ENCODE measurements at regions not wholly inside any gene's neighbourhood (a gene's known extent, or its start where the extent isn't known, plus 50 kb on each side); places are given as distances from the start of the nearest gene placed in this dataset.
"Not testable (repeated sequence)": the region's sequence is repeated elsewhere in the genome, so short reads cannot be mapped to it uniquely, and the experiment has no call there.

DNA sequence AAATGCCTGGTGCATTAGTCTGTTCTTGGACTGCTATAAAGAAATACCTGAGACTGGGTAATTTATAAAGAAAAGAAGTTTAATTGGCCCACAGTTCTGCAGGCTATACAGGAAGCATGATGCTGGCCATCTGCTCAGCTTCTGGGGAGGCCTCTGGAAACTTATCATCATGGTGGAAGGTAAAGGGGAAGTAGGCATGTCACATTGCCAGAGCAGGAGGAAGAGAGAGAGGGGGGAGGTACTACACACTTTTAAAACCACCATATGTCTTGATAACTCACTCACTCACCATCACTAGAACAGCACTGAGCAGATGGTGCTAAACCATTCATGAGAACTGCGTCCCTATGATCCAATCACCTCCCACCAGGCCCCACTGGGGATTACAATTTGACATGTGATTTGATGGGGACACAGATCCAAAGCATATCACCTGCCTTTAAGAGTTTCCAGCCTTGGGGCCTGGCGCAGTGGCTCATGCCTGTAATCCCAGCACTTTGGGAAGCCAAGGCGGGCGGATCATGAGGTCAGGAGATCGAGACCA, 219.0 kb downstream of the KATNAL1 start:
- ATAC-seq (ENCODE audit: poor library complexity), result no peak
- no peak for DNase-seq
- intact Hi-C loops (cut with DNase I), result no loop called here

DNA sequence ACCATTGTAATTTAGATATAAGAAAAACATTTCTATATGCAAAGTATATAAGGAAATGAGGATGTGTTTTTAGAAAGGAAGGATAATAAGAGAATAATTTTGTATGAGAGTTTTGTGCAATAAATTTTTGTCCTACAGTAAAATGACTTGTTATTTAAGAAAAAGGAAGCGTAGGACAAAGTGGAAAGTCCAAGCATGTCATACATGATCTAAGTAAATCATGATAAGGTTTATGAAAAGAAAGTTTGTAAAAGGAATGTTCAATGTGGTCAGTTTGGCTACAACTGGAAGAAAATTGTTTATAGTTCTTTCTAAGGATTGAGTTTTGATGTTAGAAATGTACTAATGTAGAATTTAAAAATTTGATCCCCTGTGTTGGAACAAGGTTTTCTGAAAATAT, 222.3 kb downstream of the KATNAL1 start:
- intact Hi-C loops (cut with DNase I), result no loop called here
- DNase-seq (no peak), ATAC-seq (ENCODE audit: poor library complexity) (no peak)

DNA sequence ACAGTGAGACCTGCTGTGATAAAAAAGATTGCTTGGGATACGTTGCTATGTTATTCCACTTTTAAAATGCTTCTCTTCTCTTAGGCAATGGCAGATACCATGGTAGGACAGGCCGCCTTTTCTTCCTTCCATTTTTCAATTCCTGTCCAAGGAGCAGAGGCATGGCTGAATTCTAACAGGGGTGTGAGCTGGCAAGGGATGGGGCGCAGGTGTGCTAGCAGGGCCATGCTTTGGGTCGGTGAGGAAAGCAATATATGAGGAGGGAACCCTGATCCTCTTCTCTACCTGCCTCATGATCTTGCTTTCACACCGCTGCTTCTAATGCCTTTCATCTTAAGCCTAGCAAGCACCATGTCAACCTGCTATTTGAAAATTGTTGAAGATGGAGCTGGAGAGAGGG, 225.0 kb downstream of the KATNAL1 start:
- no peak for ATAC-seq (ENCODE audit: poor library complexity)
- no peak for DNase-seq
- intact Hi-C loops (cut with DNase I), result no loop called here

DNA sequence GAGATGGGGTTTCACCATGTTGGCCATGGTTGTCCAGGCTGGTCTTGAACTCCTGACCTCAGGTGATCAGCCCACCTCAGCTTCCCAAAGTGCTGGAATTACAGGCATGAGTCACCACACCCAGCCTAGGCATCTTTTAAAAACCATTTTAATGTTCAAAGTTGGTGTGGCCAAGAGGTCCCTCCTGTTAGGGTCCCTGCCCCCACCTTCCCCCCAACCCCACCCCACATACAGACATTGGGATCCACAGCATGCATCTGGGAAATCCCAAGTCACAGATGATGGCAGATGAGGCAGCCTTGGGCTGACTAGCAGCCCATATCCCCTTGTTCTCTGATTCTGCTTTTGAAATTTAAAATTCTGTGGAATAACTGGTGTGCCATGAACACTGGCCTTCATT, 226.0 kb downstream of the KATNAL1 start:
- intact Hi-C loops (cut with DNase I), result no loop called here
- DNase-seq, result no peak
- ATAC-seq (ENCODE audit: poor library complexity), result no peak

DNA sequence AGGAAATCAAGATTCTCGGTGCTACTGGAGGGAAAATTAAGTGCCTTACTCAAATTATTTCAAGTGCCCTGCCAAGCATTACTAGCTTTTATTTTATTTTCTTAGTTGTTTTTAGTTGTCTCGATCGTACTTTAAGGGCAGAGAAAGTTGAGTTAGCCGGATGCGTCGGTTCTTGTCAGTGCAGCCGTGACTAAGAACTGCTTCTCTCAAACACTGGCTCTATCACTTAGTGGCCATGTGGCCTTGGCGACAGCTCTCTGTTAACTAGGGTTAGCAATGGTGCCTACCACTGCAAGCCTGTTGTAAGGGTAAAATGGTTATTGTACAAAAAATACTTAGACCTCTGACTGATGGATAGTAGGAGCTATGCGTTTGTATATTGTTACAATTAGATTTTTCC, 227.8 kb downstream of the KATNAL1 start:
- DNase-seq, result no peak
- no peak for ATAC-seq (ENCODE audit: poor library complexity)
- intact Hi-C loops (cut with DNase I), result no loop called here

DNA sequence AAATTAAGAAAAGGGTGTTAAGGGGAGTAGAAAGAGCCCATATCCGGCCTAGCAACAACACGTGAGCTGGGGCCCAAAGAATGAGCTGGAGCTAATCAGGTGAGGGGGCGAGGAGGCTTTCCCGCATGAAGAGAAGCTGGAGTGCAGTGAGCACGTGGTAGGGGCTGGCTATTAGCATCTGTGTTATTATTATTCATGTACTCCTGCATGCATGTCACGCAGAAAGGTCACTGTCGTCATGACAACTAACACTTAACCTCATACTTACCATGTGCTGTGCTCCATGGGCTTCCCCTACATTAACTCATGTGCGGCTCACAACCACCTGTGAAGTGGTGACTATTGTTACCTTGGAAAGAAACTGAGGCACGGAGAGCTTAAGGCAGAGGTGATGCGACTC, 227.6 kb upstream of the UBL3 start:
- DNase-seq (no peak), ATAC-seq (ENCODE audit: poor library complexity) (no peak)

DNA sequence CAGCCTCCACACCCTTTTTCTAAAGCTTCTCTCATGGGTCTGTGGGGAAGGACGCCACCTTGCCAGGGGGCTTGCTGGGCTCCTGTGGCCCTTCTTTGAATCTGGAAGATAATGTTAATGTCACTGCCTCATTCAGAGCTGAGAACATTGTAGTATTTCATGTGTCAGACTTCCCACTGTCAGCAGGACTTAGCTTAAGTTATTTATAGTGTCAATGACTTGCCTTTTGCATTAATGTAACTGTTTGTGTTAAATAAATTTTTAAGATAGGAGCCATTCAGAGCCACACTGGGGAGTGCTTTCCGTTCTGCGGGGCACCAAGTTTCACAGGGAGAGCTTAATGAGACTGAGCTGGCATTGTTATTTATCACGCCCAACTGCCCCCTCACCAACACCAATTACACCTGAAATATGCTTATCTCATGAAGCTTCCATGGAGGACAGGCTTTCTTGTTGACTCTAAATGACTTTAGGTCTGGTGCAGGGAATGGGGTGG, 226.9 kb upstream of the UBL3 start:
- intact Hi-C loops (cut with DNase I), result no loop called here
- DNase-seq, result no peak

More for the DNA sequence above, 227.6 kb upstream of the UBL3 start:
- intact Hi-C loops (cut with DNase I), result no loop called here

DNA sequence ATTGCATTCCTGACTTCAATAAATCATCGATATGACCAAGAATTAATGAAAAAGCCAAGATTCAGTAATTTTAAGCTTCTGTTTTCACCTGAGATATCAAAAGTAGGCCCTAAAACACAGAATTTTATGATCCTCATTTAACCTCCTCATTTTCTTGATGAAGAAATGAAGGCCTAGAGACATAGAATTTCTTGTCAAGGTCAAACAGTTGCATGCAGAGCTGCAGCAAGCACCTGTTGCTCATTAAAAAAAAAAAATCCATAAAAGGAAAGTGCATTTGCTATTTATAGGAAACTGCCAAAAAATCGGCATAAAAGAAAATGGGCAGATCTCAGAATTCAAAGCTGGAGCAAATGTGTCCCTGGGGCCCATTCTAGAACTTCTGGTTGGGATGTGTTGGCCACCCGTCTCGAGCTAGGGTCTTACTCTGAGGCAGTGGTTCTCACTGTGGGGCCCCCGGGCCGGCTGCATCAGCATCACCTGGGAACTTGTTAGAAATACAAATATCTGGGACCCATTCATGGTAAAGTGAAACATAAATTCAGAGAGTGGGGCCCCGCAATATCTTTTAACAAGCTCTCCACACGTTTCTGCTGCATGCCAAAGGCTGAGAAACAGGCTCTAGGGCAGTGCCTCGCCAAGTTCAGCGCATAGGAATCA, 224.7 kb upstream of the UBL3 start:
- no peak for DNase-seq
- intact Hi-C loops (cut with DNase I), result no loop called here
- ATAC-seq (ENCODE audit: poor library complexity), result no peak

More for the DNA sequence above, 226.9 kb upstream of the UBL3 start:
- ATAC-seq (ENCODE audit: poor library complexity), result no peak

DNA sequence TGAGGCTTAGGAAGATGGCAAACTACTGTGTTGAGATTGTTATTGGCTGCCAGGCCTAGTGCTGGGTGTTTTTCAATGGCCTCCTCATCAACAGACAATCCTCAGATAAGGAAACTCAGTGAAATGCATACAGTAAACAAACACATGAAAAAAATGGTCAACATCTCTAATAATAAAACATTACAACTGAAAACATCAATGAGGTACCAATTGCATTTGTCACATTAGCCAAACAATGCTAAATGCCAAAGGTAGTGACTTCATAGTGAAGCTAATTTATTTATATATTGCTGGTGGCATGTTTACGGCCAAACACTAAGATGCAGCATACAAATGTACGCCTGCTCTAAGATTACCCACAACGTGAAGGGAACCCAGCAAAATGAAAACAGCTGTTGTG, 224.0 kb upstream of the UBL3 start:
- ATAC-seq (ENCODE audit: poor library complexity) (no peak), DNase-seq (no peak)
- intact Hi-C loops (cut with DNase I), result no loop called here

DNA sequence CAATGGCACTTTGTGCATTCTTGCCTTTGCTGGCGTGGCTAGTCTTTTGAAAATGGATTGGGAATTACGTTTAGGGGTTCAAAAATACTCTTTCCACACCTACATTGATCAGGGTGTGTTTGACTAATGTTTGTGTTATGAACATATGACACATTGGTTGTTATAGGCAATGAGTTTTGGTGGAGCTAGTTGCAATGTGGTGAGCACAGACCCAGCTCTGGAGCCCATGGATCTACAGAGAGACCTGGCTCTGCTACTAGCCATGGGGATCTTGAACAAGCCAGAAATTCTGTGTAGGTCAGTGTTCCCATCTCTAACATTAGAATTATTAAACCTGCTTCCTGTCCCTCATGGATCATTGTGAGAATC, 222.4 kb upstream of the UBL3 start:
- intact Hi-C loops (cut with DNase I), result no loop called here
- ATAC-seq (ENCODE audit: poor library complexity) (no peak), DNase-seq (no peak)

DNA sequence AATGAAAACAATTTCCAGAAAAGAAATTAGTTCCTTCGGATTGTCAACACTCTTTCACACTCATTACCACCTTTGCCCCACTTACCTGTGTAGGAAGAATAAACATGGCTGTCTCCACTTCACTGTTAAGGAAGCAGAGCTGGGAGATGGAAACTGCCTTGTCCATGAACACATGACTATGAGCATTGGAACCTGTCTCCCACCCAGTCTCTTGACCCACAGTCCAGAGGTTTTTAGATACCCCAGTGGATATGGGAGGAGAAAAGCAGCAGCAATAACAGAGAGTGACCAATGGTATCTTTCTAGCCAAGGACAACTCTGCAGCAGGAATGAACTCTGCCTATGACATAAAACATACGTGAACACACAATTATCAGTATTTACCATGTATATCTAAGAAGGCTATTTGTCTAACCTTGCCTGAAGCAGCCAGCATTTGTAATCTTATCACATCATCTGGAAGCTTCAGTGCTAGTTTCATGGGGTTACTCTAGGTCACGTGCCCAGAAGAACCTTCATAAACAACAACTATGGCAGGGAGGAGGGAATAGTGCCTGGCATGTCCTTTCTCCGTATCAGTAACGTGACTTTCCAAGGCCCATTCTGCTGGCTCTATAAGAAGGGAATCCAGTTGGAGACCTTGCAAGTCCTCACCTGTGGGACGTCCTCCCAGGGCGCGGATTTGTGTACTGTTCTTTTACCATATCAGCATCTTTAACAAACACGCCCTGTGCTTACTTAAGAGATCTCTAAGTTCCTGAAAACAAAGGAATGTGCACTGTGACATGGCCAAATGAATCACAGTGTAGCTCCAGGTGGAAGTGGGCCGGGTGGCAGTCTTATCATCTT, 221.8 kb upstream of the UBL3 start:
- DNase-seq, result no peak
- intact Hi-C loops (cut with DNase I), result no loop called here
- no peak for ATAC-seq (ENCODE audit: poor library complexity)

DNA sequence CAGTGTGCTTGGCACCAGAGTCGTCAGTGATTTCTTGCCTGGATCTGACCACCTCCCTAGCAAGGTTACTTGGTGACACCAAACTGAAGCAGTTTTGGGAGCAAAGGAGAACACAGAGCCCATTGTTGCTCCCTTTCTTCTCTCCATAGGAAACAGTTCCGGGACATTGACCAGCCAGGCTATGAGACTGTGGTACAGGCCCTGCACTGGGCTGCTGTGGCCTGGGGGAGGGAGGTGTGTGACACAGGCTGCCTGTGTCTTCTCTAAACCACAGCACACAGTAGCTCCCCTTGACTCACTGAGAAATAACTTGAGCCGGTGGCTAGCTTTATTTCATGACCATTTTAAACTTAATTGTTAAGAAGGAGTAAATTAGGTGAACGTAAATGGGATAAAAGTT, 214.8 kb upstream of the UBL3 start:
- DNase-seq (no peak), ATAC-seq (ENCODE audit: poor library complexity) (no peak)
- intact Hi-C loops (cut with DNase I), result no loop called here

DNA sequence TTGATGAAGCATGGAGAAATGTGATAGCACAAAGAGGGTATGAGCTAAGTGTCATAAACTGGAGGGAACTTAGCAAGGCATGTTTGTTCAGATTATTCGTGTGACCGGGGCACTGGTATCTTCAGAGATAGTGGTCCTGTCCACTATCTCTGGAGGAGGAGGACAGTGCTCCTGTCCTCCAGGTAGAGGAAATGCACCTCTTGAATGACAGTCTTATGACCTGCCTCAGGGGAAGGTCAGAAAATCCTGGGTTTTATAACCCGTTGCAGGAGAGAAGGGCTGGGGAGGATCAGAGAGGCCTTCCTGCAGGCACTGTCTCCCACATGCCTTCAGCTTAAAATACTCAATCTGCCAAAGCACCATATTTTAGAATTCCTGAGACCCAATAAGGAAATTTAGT, 213.5 kb upstream of the UBL3 start:
- intact Hi-C loops (cut with DNase I), result no loop called here
- no peak for ATAC-seq (ENCODE audit: poor library complexity)
- no peak for DNase-seq

DNA sequence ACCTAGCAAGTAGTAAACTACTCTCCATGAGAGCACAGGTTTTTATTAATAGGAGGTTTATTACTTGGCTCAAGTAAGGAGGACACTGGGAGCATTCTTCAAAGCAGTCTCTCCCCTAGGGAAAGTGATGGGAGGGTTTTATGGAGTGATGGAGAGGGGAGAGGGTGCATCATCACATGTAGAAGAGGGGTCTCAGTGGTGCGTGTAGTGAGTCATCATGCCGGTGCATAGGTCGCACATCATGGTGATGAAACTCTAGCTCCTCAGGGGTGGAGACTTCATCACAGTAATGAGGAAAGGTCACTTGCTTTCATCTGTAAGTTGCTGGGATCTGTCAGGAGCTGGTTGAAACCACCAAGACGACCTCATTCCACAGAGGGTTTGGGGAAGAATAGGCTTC, 210.8 kb upstream of the UBL3 start:
- DNase-seq, result no peak
- no peak for ATAC-seq (ENCODE audit: poor library complexity)
- intact Hi-C loops (cut with DNase I), result no loop called here

DNA sequence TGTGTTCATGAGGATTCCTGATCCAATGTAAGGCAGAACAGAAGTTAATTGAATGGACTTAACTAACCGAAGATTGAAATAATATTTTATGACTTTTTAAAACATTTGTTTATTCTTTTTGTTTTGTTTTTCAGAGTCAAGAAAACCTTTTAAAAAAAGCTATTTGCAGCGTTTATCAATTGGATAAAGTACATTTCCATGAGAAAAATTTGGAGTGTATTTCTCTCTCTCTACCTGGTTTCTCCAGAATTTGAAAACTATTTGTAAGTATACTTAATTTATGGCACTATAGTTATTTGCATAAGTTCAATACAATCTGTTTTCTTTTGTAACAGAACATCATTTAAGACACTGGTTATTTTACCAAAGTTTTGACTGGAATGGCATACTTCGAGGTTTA, 208.0 kb upstream of the UBL3 start:
- intact Hi-C loops (cut with DNase I), result no loop called here
- DNase-seq (no peak), ATAC-seq (ENCODE audit: poor library complexity) (no peak)

DNA sequence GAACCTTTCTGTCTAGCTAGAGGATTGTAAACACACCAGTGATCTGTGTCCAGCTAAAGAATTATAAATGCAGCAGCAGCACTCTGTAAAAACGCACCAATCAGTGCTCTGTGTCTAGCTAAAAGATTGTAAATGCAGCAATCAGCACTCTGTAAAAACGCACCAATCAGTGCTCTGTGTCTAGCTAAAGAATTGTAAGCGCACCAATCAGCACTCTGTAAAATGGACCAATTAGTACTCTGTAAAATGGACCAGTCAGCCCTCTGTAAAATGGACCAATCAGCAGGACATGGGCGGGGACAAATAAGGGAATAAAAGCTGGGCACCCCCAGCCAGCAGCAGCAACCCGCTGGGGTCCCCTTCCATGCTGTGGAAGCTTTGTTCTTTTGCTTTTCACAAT, 204.1 kb upstream of the UBL3 start:
- DNase-seq; ATAC-seq (ENCODE audit: poor library complexity); intact Hi-C loops (cut with DNase I): not testable (repeated sequence)

DNA sequence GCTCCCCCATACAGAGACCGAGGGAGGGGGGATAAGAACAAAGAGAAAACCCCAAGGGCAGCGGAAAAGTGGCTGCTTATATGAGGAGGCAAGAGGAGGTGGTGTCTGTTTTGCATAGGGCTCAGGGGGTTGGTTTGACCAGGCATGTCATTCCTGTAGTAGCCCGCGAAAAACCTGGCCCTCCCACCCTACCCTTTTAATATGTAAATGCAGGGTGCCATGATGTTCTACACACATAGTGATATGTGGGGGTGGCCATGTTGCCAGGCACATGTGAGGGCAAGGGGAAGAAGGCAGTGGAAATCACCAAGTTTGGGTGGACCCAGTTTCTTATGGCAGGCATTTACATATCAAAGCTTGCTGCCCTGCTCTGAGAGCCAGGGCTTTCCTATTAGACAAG, 203.5 kb upstream of the UBL3 start:
- intact Hi-C loops (cut with DNase I), result no loop called here
- DNase-seq, result no peak
- ATAC-seq (ENCODE audit: poor library complexity), result no peak

DNA sequence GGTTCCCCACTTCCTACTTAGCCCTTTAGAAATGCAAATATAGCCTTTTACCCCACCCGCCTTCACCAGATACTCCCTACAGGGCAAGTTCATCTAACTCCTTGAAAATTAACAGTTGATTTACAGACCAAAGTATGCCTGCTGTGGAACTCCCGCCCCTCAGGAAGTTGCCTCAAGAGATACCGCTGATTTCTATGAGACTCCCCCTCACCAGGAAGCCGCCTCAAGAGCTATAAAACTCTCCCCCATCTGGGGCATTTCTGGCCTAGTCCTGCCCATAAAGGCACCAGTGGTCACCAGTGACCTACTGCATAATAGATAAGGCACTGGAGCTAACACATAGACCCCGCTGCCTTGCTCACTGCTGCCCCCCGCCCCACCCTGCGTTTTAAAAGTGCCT, 201.7 kb upstream of the UBL3 start:
- intact Hi-C loops (cut with DNase I), result no loop called here
- no peak for DNase-seq
- no peak for ATAC-seq (ENCODE audit: poor library complexity)

DNA sequence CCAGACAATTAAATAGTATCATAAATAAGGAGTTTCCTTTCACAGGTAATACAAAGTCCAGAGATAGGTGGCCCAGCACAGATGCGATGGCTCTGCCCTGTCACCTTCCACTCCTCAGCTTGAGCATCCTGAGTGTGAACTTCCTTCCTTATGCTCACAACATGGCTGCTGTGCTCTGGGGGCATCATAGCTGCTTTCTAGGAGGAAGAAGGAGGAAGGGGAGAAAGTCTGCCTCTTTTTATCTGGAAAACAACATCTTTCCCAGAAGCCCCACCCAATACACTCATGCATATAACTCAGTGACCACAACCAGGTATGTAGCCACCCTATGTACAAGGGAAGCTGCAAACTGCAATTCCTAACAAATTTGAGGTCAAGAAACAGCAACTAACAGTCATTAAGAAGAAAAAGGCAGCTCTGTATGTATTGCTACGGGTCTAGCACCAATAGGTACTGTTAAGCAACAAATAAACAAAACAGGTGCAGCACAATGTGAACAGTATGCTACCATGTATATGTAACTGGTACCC, 201.2 kb upstream of the UBL3 start:
- no peak for ATAC-seq (ENCODE audit: poor library complexity)

DNA sequence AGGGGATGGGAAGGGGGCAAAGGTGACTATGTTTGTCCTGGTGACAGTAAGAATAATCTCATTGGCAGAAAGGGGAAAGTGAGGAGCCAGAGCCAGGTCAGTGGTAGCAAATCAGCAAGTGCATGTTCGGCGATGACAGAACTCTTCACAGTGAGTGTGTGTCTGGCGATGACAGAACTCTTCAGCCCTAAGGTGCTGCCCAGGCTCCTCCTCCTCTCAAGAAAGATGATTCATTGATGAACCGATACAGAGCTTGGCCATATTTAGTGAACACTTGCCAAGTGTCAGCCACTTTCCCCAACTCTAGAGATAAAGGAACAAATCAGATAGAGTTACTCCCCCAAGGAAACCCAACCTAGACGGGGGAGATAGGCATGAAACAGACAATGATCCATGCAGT, 199.3 kb upstream of the UBL3 start:
- ATAC-seq (ENCODE audit: poor library complexity) (peak; percentile 93), DNase-seq (no peak)
- intact Hi-C loops (cut with DNase I), result no loop called here

More for the DNA sequence above, 201.2 kb upstream of the UBL3 start:
- intact Hi-C loops (cut with DNase I), result no loop called here
- DNase-seq, result no peak
